PC-3 (cell line): ENCODE measurements at regions not wholly inside any gene's neighbourhood (a gene's known extent, or its start where the extent isn't known, plus 50 kb on each side); places are given as distances from the start of the nearest gene placed in this dataset.

Experiments used
- ATAC-seq: fragments of 200-7000 bp; cut with Tn5 transposase; 2 replicates; pipeline ENCODE4 v1.9.1; 2020; ENCODE audit warnings: mild to moderate bottlenecking, moderate library complexity
- BruUV-seq: library from RNA; stranded (reverse); fragments of 400-500 nt; replicated peaks from 2 replicates; lab custom pipeline; 2021; lab: Mats Ljungman, UMichigan
- CTCF ChIA-PET: fragments of 300-600 bp; sonication (Branson Sonifier 250); formaldehyde crosslinking; loops from one replicate; lab custom pipeline; 2022; ENCODE audit warnings: antibody characterized with exemption; lab: Charles Lee
- POLR2A ChIA-PET: fragments of 300-600 bp; sonication (Branson Sonifier 250); formaldehyde crosslinking; loops from one replicate; lab custom pipeline; 2022; ENCODE audit warnings: antibody characterized with exemption; ENCODE audit not compliant: unreplicated experiment; lab: Charles Lee
- DNase-seq: peaks from one replicate; pipeline ENCODE4 v3.0.0-alpha.2; 2015
- H2AFZ ChIP-seq: fragments of 300-600 bp; sonication (generic); 2 replicates; pipeline ENCODE4 v1.6.0; 2016; ENCODE audit warnings: antibody characterized with exemption, low read length
- H3F3A ChIP-seq: fragments of 300-600 bp; sonication (generic); one replicate; pipeline ENCODE4 v1.6.0; 2017; ENCODE audit warnings: antibody characterized with exemption, low read length, control low read depth, mild to moderate bottlenecking; ENCODE audit not compliant: unreplicated experiment
- H3K27ac ChIP-seq: fragments of 300-600 bp; sonication (generic); 2 replicates; pipeline ENCODE4 v1.5.1; 2016; ENCODE audit warnings: mild to moderate bottlenecking, low read length
- H3K27me3 ChIP-seq: fragments of 300-600 bp; sonication (generic); 2 replicates; pipeline ENCODE4 v1.6.1; 2016; ENCODE audit warnings: low read length, mixed read lengths
- H3K36me3 ChIP-seq: fragments of 300-600 bp; sonication (generic); 2 replicates; pipeline ENCODE4 v1.6.1; 2016; ENCODE audit warnings: low read depth, mixed run types, low read length, mixed read lengths
- H3K4me1 ChIP-seq: fragments of 300-600 bp; sonication (generic); 2 replicates; pipeline ENCODE4 v1.5.1; 2016; ENCODE audit warnings: low read length; ENCODE audit not compliant: insufficient read depth
- H3K4me2 ChIP-seq: fragments of 300-600 bp; sonication (generic); 2 replicates; pipeline ENCODE4 v1.6.0; 2016; ENCODE audit warnings: low read length
- H3K4me3 ChIP-seq: fragments of 300-600 bp; sonication (generic); 2 replicates; pipeline ENCODE4 v1.5.1; 2016; ENCODE audit warnings: mild to moderate bottlenecking, low read length, mixed read lengths
- H3K79me2 ChIP-seq: fragments of 300-600 bp; sonication (generic); 2 replicates; pipeline ENCODE4 v1.6.1; 2017; ENCODE audit warnings: low read length, mixed read lengths
- H3K9ac ChIP-seq: fragments of 300-600 bp; sonication (generic); 2 replicates; pipeline ENCODE4 v1.6.0; 2016; ENCODE audit warnings: mild to moderate bottlenecking, low read length
- H3K9me2 ChIP-seq: fragments of 300-600 bp; sonication (generic); replicated peaks from 2 replicates; pipeline ENCODE4 v1.6.1; 2016; ENCODE audit warnings: mixed run types, low read length, mixed read lengths
- H3K9me3 ChIP-seq: fragments of 300-600 bp; sonication (generic); 2 replicates; pipeline ENCODE4 v1.6.1; 2016; ENCODE audit warnings: low read length, mixed read lengths
- H4K20me1 ChIP-seq: fragments of 300-600 bp; sonication (generic); 2 replicates; pipeline ENCODE4 v1.6.1; 2016; ENCODE audit warnings: low read length, mixed read lengths
- CTCF ChIP-seq: fragments of 300-600 bp; sonication (generic); conservative IDR thresholded peaks from 2 replicates; pipeline ENCODE4 v1.5.1; 2017; ENCODE audit warnings: antibody characterized with exemption, low read depth, mild to moderate bottlenecking, low read length
- EZH2 ChIP-seq: fragments of 300-600 bp; sonication (generic); IDR thresholded peaks from one replicate; pipeline ENCODE4 v1.6.1; 2017; ENCODE audit warnings: antibody characterized with exemption, mild to moderate bottlenecking, low read length; ENCODE audit not compliant: unreplicated experiment
- EZH2phosphoT487 ChIP-seq: fragments of 300-600 bp; sonication (generic); IDR thresholded peaks from 2 replicates; pipeline ENCODE4 v1.6.1; 2018; ENCODE audit warnings: mild to moderate bottlenecking, antibody characterized with exemption, low read length, borderline replicate concordance
- intact Hi-C: fragments of 100-400 bp; cut with micrococcal nuclease; formaldehyde crosslinking; loops from 2 replicates; pipeline ENCODE4 v1.9.0; 2023

GRCh38 chr6:21891080-21891479 lies 297.5 kb downstream of the SOX4 start:
- TF ChIP-seq CTCF (no peak), EZH2phosphoT487 (no peak), EZH2 (no peak)
- no peak overlapping the region for H2AFZ ChIP-seq
- no peak overlapping the region for H3K27ac ChIP-seq
- ChIA-PET POLR2A (no interaction called here), CTCF (no interaction called here)
- no peaks in the 10 kb centered on the region for H3K9me3 ChIP-seq
- no peaks in the 10 kb centered on the region for H3F3A ChIP-seq
- peaks cover 32% of the 10 kb centered on the region for H3K4me1 ChIP-seq
- H3K4me2 ChIP-seq = no peak overlapping the region
- no peaks in the 10 kb centered on the region for H3K79me2 ChIP-seq
- ATAC-seq (no peak), DNase-seq (no peak)
- H3K4me3 ChIP-seq = no peak overlapping the region
- no peak overlapping the region for H3K9ac ChIP-seq
- no peaks in the 10 kb centered on the region for H3K27me3 ChIP-seq
- intact Hi-C loops = no loop called here
- no TSS peak for BruUV-seq
- H4K20me1 ChIP-seq = no peaks in the 10 kb centered on the region
- no peaks in the 10 kb centered on the region for H3K36me3 ChIP-seq
- H3K9me2 ChIP-seq = no peaks in the 10 kb centered on the region

GRCh38 chr6:21893793-21894192 lies 300.2 kb downstream of the SOX4 start:
- Histone ChIP-seq H3K9me2 (no peaks in the 10 kb centered on the region), H3K4me2 (no peak overlapping the region), H3K27ac (no peak overlapping the region), H3K4me3 (no peak overlapping the region), H3K36me3 (no peaks in the 10 kb centered on the region), H3K4me1 (peaks cover 22% of the 10 kb centered on the region), H3K9ac (no peak overlapping the region), H3K27me3 (no peaks in the 10 kb centered on the region), H4K20me1 (no peaks in the 10 kb centered on the region), H3F3A (no peaks in the 10 kb centered on the region), H2AFZ (no peak overlapping the region), H3K79me2 (no peaks in the 10 kb centered on the region), H3K9me3 (no peaks in the 10 kb centered on the region)
- ATAC-seq (peak; percentile 81), DNase-seq (peak; percentile 61)
- BruUV-seq = no TSS peak
- ChIA-PET POLR2A (no interaction called here), CTCF (no interaction called here)
- intact Hi-C loops = no loop called here
- TF ChIP-seq EZH2 (no peak), EZH2phosphoT487 (no peak), CTCF (no peak)

- POLR2A ChIA-PET = no interaction called here
- Histone ChIP-seq H3K4me2 (no peak overlapping the region), H3K27me3 (no peaks in the 10 kb centered on the region), H3K36me3 (no peaks in the 10 kb centered on the region), H3K79me2 (no peaks in the 10 kb centered on the region), H3K4me3 (no peak overlapping the region), H3K27ac (no peak overlapping the region), H3K9me2 (no peaks in the 10 kb centered on the region), H2AFZ (no peak overlapping the region), H3K9me3 (no peaks in the 10 kb centered on the region), H3K9ac (no peak overlapping the region), H3F3A (no peaks in the 10 kb centered on the region), H3K4me1 (peaks cover 22% of the 10 kb centered on the region), H4K20me1 (no peaks in the 10 kb centered on the region)
- no TSS peak for BruUV-seq
- DNase-seq (no peak), ATAC-seq (no peak)
- CTCF ChIA-PET = no interaction called here
- no peak for TF ChIP-seq EZH2
- TF ChIP-seq EZH2phosphoT487 = no peak
- no peak for TF ChIP-seq CTCF
- intact Hi-C loops = no loop called here
Measured at GRCh38 chr6:21895555-21895954, 302.0 kb downstream of the SOX4 start.
